SIG-M5 treated with dmso at 0.1 percent for 504 hours (cell line): ENCODE measurements at regions not wholly inside any gene's neighbourhood (a gene's known extent, or its start where the extent isn't known, plus 50 kb on each side); places are given as distances from the start of the nearest gene placed in this dataset.
"Not testable (repeated sequence)": the region's sequence is repeated elsewhere in the genome, so short reads cannot be mapped to it uniquely, and the experiment has no call there.

ENCODE experiments used
- DNase-seq: peaks from one replicate; lab custom pipeline; 2025; ENCODE audit not compliant: unreplicated experiment; lab: John Stamatoyannopoulos, UW

DNA sequence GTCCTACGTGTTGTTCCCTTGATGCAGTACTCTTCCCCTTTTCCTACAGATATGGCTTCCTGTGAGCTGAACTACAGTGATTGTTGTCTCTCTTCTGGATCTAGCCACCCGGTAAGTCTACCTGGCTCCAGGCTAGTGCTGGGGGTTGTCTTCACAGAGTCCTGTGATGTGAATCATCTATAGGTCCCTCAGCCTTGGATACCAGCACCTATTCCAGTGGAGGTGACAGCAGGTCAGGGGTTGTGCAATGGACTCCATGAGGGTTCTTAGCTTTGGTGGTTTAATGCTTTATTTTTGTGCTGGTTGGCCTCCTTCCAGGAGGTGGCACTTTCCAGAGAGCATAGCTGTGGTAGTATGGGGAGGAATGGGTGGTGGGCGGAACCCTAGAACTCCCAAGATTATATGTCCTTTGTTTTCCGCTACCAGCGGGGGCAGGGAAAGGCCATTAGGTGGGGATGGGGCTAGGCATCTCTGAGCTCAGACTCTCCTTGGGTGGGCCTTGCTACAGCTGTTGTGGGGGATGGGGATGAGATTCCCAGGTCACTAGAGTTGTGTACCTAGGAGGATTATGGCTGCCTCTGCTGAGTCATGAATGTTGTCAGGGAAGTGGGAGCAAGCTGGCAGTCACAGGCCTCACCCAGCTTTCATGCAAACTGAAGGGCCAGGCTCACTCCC lies 121.4 kb upstream of the ANKRD50 start:
- DNase-seq: no peak

GRCh38 chr4:124828382-124828781 lies 115.8 kb upstream of the ANKRD50 start:
- no peak for DNase-seq

- no peak for DNase-seq
Observed at GRCh38 chr4:124817531-124817930, 105.0 kb upstream of the ANKRD50 start.

GRCh38 chr4:124812203-124812602 lies 99.7 kb upstream of the ANKRD50 start:
- not testable (repeated sequence) for DNase-seq

- no peak for DNase-seq
Observed at GRCh38 chr4:124810827-124811226, 98.3 kb upstream of the ANKRD50 start.

GRCh38 chr4:124807421-124807820 lies 94.9 kb upstream of the ANKRD50 start:
- DNase-seq: no peak

- DNase-seq: no peak
Observed at GRCh38 chr4:124806403-124806802, 93.9 kb upstream of the ANKRD50 start.

GRCh38 chr4:124804584-124804983 lies 92.1 kb upstream of the ANKRD50 start:
- DNase-seq: no peak

DNA sequence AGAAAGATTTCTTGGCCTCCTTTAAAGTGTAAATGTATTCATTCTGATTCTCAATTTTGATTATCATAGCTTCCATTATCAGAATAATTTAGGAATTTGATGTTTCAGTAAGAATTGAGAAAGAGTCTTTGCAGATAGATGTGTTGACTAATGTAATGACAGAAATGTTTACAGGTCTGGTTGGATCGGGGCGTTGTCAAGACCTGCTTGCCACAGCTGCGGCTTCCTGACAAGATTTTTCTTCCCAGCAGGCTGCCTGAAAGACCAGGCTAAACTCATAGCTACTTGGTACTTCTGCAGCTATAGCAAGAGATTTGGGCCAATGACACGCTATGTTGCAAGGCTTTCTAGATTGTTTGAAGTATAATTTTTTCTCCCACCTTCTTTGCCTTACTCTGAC lies 91.5 kb upstream of the ANKRD50 start:
- DNase-seq: no peak

- DNase-seq: no peak
Observed at GRCh38 chr4:124803641-124804040, 91.1 kb upstream of the ANKRD50 start.

GRCh38 chr4:124803026-124803425 lies 90.5 kb upstream of the ANKRD50 start:
- DNase-seq: no peak

GRCh38 chr4:124797223-124797622 lies 84.7 kb upstream of the ANKRD50 start:
- DNase-seq: no peak

- no peak for DNase-seq
Observed at GRCh38 chr4:124790471-124790870, 77.9 kb upstream of the ANKRD50 start.

DNA sequence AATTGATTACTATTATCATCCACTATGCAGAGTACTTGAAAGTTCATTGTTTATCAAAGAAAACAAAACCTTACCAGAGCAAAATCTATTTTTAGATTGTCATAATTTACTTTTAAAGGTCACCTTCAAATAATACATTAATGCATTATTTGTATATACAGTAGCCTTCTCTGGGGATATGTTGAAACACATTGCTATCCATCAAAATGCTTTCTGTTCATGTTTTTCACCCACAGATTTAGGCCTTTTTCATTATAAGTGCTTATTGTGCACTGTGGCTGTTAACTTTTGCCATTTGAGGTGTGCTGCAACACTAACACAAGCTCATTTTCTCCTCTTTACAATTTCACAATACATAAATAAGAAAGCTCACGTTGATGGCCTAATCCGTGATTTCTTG lies 74.1 kb upstream of the ANKRD50 start:
- DNase-seq: no peak

DNA sequence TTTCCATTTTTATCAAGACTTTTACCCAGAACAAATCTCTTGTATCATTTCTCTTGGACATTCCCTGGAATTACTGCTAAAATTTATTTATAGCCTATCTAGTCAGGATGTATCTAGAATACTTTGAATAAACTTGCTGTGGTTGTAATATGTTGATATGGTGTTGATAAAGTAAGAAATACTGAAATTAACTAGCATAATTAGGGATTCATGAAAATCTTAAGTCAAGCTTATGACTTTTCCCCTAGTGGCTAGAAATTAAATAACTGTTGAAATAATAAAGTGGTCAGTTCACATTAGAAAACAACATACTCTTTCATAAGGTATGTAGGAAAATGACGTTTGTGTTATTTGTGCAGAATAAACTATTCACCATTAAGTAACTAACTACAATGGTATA lies 73.1 kb upstream of the ANKRD50 start:
- no peak for DNase-seq

DNA sequence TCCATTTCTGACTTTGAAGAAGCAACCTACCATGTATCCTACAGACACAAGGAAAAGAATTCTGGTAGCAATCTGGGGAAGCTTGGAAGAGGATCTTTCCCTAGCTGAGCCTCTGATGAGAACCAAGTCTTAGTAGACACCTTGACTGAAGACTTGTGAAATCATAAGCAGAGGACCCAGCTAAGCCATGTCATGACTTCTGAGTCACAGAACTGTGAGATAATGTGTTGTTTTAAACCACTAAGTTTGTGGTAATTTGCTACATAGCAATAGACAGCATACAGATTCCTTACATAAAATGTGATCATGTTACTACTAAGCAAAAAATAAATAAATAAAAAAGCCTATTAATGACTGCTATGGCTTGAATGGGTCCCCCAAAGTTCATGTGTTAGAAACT lies 71.3 kb upstream of the ANKRD50 start:
- no peak for DNase-seq

GRCh38 chr4:124777007-124777406 lies 64.5 kb upstream of the ANKRD50 start:
- DNase-seq: no peak

- no peak for DNase-seq
Observed at GRCh38 chr4:124768596-124769365, 56.2 kb upstream of the ANKRD50 start.

- DNase-seq: no peak
Observed at GRCh38 chr4:124762956-124763355, 50.4 kb upstream of the ANKRD50 start.
